Upper lobe of right lung (tissue), 1 donor: ENCODE measurements at regions not wholly inside any gene's neighbourhood (a gene's known extent, or its start where the extent isn't known, plus 50 kb on each side); places are given as distances from the start of the nearest gene placed in this dataset.
"Not testable (repeated sequence)": the region's sequence is repeated elsewhere in the genome, so short reads cannot be mapped to it uniquely, and the experiment has no call there.

Source experiments
- ATAC-seq: fragments of 200-7000 bp; cut with Tn5 transposase; one replicate; pipeline ENCODE4 v1.9.1; 2020; ENCODE audit warnings: mild to moderate bottlenecking, moderate library complexity
- DNase-seq: peaks from one replicate; pipeline ENCODE4 v3.0.0-alpha.2; 2020
- H3K27ac ChIP-seq: fragments of 200-600 bp; one replicate; pipeline ENCODE4 v1.8.0; 2022
- H3K27me3 ChIP-seq: fragments of 200-600 bp; one replicate; pipeline ENCODE4 v1.8.0; 2022; ENCODE audit warnings: mild to moderate bottlenecking
- H3K36me3 ChIP-seq: fragments of 200-600 bp; one replicate; pipeline ENCODE4 v1.8.0; 2022
- H3K4me1 ChIP-seq: fragments of 200-600 bp; one replicate; pipeline ENCODE4 v1.8.0; 2022
- H3K4me3 ChIP-seq: fragments of 200-600 bp; one replicate; pipeline ENCODE4 v1.8.0; 2022; ENCODE audit warnings: mild to moderate bottlenecking
- H3K9me3 ChIP-seq: fragments of 200-600 bp; one replicate; pipeline ENCODE4 v1.8.0; 2022
- CTCF ChIP-seq: fragments of 200-600 bp; IDR thresholded peaks from one replicate; pipeline ENCODE4 v1.8.0; 2022; ENCODE audit warnings: antibody characterized with exemption
- intact Hi-C: fragments of 100-400 bp; cut with DNase I; formaldehyde crosslinking; loops from one replicate; pipeline ENCODE4 v1.11.0; 2022
- donor health status: DM: no; HTN: yes; CAD: no; lungs with severe emphysema.

GRCh38 chr4:67328018-67328278, 217.4 kb downstream of the CENPC start:
- H3K27me3 ChIP-seq: peaks cover 10% of the 10 kb centered on the region
- H3K9me3 ChIP-seq: no peaks in the 10 kb centered on the region
- no peak overlapping the region for H3K27ac ChIP-seq
- DNase-seq (no peak), ATAC-seq (no peak)
- no peak for TF ChIP-seq CTCF
- intact Hi-C loops: no loop called here
- no peak overlapping the region for H3K4me3 ChIP-seq
- no peaks in the 10 kb centered on the region for H3K4me1 ChIP-seq
- H3K36me3 ChIP-seq: no peaks in the 10 kb centered on the region

DNA sequence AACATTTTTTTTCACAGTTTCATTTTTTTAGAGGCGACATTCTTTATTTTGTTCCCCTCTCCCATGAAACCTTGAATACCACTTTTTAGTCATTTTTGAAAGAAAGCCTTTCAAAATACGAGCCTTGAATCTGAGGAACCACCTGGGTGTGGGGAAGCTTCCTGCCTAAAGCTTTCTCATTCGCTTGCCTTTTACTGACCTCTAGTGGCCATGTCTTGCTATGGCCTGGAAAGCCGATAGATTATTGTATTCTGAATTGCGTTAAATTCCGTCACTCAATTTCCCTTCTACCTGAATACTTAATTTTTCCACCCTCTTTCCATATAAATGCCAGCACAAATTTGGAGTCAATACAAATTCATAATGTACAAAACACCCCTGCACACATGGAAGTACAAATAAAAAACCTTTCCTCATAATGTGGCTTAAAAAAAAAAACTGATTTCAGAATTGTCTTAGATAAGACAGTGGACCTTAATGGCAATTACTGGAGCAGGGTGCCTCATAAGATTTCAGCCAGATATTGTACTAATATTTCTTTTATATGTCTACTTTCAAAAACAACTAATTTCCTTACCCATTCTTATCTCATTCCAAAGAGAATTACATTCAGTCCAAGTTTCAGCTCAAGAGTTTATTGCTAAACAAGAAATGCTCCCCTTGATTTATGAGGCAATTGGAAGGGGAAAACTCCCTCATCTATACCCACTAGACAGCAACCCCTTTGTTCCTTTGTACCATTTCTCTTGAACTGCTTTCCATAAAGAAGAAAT, 217.9 kb downstream of the CENPC start:
- no peak overlapping the region for H3K27ac ChIP-seq
- peaks cover 8% of the 10 kb centered on the region for H3K27me3 ChIP-seq
- intact Hi-C loops: no loop called here
- peak; percentile 88 for TF ChIP-seq CTCF
- no peaks in the 10 kb centered on the region for H3K36me3 ChIP-seq
- DNase-seq (no peak), ATAC-seq (peak; percentile 87)
- no peaks in the 10 kb centered on the region for H3K4me1 ChIP-seq
- no peak overlapping the region for H3K4me3 ChIP-seq
- no peaks in the 10 kb centered on the region for H3K9me3 ChIP-seq

DNA sequence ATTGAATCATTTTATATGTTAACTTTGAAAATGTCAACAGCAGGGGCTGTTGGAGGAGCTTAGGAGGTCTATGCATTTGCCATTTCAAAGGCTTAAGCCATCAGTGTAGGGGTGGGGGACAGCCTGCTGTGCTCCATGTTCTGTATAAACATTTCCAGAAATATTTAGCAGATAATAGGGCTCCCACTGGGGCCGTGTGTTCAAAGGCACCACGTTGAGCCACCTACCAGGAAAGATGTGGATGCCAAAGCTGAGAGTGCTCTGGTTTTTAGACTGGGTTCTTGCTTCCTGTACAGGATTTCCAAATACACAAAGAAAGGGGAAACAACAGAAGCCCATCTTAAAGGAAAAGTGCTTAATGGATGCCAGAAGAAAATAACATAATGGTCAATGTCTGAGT, 219.5 kb downstream of the CENPC start:
- ATAC-seq (no peak), DNase-seq (no peak)
- no peaks in the 10 kb centered on the region for H3K4me1 ChIP-seq
- no peaks in the 10 kb centered on the region for H3K9me3 ChIP-seq
- no peak for TF ChIP-seq CTCF
- intact Hi-C loops: no loop called here
- H3K27me3 ChIP-seq: peaks cover 5% of the 10 kb centered on the region
- H3K36me3 ChIP-seq: no peaks in the 10 kb centered on the region
- no peak overlapping the region for H3K4me3 ChIP-seq
- no peak overlapping the region for H3K27ac ChIP-seq

GRCh38 chr4:67320645-67321044, 224.7 kb downstream of the CENPC start:
- Histone ChIP-seq H3K27me3 (no peaks in the 10 kb centered on the region), H3K27ac (no peak overlapping the region), H3K4me3 (no peak overlapping the region), H3K9me3 (no peaks in the 10 kb centered on the region), H3K36me3 (no peaks in the 10 kb centered on the region), H3K4me1 (no peaks in the 10 kb centered on the region)
- DNase-seq (no peak), ATAC-seq (no peak)
- intact Hi-C loops: no loop called here
- TF ChIP-seq CTCF: no peak

DNA sequence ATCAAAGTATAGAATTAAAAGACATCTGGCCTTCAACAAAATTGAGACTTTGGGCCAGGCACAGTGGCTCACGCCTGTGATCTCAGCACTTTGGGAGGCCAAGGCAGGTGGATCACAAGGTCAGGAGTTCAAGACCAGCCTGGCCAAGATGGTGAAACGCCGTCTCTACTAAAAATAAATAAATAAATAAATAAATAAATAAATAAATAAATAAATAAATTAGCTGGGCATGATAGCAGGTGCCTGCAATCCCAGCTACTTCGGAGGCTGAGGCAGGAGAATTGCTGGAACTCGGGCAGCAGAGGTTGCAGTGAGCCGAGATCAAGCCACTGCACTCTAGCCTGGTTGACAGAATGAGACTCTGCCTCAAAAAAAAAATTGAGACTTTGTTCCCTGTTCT, 225.7 kb downstream of the CENPC start:
- DNase-seq, intact Hi-C loops, H3K27ac ChIP-seq, ATAC-seq, H3K27me3 ChIP-seq, H3K4me3 ChIP-seq, H3K9me3 ChIP-seq, H3K4me1 ChIP-seq, H3K36me3 ChIP-seq: not testable (repeated sequence)

DNA sequence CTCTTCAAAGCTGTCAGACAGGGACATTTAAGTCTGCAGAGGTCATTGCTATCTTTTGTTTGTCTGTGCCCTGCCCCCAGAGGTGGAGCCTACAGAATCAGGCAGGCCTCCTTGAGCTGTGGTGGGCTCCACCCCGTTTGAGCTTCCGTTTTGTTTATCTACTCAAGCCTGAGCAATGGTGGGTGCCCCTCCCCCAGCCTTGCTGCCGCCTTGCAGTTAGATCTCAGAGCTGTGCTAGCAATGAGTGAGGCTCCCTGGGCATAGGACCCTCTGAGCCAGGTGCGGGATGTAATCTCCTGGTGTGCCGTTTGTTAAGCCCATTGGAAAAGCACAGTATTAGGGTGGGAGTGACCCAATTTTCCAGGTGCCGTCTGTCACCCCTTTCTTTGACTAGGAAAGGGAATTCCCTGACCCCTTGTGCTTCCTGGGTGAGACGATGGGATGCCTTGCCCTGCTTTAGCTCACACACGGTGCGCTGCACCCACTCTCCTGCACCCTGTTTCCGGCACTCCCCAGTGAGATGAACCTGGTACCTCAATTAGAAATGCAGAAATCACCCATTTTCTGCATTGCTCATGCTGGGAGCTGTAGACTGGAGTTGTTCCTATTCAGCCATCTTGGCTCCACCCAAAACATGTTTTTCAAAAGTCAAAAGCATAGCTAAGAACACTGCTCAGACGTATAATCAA, 244.7 kb downstream of the CENPC start:
- H3K27me3 ChIP-seq, DNase-seq, H3K4me1 ChIP-seq, H3K9me3 ChIP-seq, intact Hi-C loops, H3K36me3 ChIP-seq, ATAC-seq, H3K4me3 ChIP-seq, H3K27ac ChIP-seq: not testable (repeated sequence)
